HL-60 (cell line): ENCODE measurements at regions not wholly inside any gene's neighbourhood (a gene's known extent, or its start where the extent isn't known, plus 50 kb on each side); places are given as distances from the start of the nearest gene placed in this dataset.

ENCODE experiments used
- DNase-seq, 2 experiments: peaks; one replicate each; pipeline ENCODE4 v3.0.0-alpha.2; 2010 to 2020; ENCODE audit warnings: low read depth in 1 of 2, low spot score in 1 of 2
- H3K27ac ChIP-seq: fragments of 250-450 bp; sonication (Bioruptor Pico); replicated peaks from 2 replicates; pipeline ENCODE4 v1.5.1; 2020; ENCODE audit warnings: mild to moderate bottlenecking, moderate library complexity
- H3K27me3 ChIP-seq: fragments of 250-450 bp; sonication (Bioruptor Pico); 2 replicates; pipeline ENCODE4 v1.5.1; 2021; ENCODE audit warnings: mild to moderate bottlenecking, moderate library complexity; ENCODE audit not compliant: insufficient read depth, poor library complexity, severe bottlenecking
- H3K4me3 ChIP-seq: replicated peaks from 2 replicates; pipeline ENCODE4 v1.5.1; 2011; ENCODE audit warnings: mild to moderate bottlenecking, control low read depth, low read length; ENCODE audit not compliant: insufficient read depth
- CTCF ChIP-seq: IDR thresholded peaks from one replicate; pipeline ENCODE4 v1.5.1; 2011; ENCODE audit warnings: low read length, control low read depth, inconsistent platforms; ENCODE audit not compliant: insufficient read depth
- GABPA ChIP-seq: IDR thresholded peaks from 2 replicates; pipeline ENCODE4 v1.6.1; 2012; ENCODE audit warnings: low read depth
- POLR2AphosphoS5 ChIP-seq: IDR thresholded peaks from 2 replicates; pipeline ENCODE4 v1.6.1; 2012; ENCODE audit warnings: low read depth
- REST ChIP-seq: IDR thresholded peaks from 2 replicates; pipeline ENCODE4 v1.6.1; 2012; ENCODE audit warnings: low read depth; ENCODE audit not compliant: insufficient replicate concordance
- SPI1 ChIP-seq: IDR thresholded peaks from 2 replicates; pipeline ENCODE4 v1.6.1; 2012; ENCODE audit warnings: low read depth, mild to moderate bottlenecking, borderline replicate concordance

DNA sequence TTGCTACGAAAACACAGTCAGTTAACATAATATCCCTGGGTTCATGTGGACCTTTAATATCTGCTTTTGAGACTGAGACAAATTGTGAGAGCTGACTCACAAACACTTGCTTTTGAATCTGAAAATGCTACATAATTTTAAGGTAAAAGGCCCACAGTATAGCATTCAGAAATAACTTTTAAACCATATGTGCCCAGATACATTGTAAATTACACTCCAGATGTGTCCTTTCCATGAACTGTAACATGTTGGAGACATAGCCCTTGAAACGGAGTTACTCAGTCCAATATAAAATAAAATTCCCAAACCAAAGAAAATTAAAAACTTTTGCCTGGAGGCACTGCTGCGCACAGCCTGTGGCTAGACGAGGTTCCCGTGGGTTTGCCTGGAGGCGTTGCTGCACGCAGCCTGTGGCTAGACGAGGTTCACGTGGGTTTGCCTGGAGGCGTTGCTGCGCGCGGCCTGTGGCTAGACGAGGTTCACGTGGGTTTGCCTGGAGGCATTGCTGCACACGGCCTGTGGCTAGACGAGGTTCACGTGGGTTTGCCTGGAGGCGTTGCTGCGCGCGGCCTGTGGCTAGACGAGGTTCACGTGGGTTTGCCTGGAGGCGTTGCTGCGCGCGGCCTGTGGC is 131.9 kb upstream of the ALKAL2 start:
- DNase-seq: no peak
- no peak overlapping the region for H3K4me3 ChIP-seq
- no peak for TF ChIP-seq SPI1
- TF ChIP-seq POLR2AphosphoS5: no peak
- no peak for TF ChIP-seq GABPA
- no peak for TF ChIP-seq CTCF
- TF ChIP-seq REST: no peak
- no peak overlapping the region for H3K27ac ChIP-seq
- no peaks in the 10 kb centered on the region for H3K27me3 ChIP-seq

- no peak for DNase-seq
- Histone ChIP-seq H3K4me3 (no peak overlapping the region), H3K27ac (no peak overlapping the region), H3K27me3 (no peaks in the 10 kb centered on the region)
- TF ChIP-seq CTCF (no peak), REST (no peak), SPI1 (no peak), POLR2AphosphoS5 (no peak), GABPA (no peak)
Observed at GRCh38 chr2:417662-418061, 129.8 kb upstream of the ALKAL2 start.

DNA sequence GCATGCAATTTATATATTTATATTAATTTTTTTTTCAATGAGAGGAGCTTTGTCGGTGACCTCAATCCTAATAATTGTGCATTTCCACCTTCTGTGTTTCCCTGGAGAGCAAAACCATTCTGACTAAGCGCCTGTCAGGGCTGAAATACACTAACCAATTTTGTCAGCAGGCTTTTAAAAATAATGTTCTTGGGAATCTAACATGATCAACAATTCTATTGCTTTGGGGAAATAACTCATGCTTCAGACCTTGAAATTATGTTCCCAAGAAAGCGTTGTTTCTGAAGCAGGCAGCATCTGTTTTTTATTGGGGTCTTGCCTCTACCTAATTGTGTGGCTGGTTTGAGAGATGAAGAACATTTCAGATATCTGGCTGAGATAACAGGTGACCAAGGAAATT is 129.1 kb upstream of the ALKAL2 start:
- DNase-seq: no peak
- TF ChIP-seq CTCF (no peak), REST (no peak), SPI1 (no peak), GABPA (no peak), POLR2AphosphoS5 (no peak)
- Histone ChIP-seq H3K27me3 (no peaks in the 10 kb centered on the region), H3K27ac (no peak overlapping the region), H3K4me3 (no peak overlapping the region)
